ENCODE measurements at regions not wholly inside any gene's neighbourhood (a gene's known extent, or its start where the extent isn't known, plus 50 kb on each side); places are given as distances from the start of the nearest gene placed in this dataset.

GRCh38 chr5:84506625-84507024 is 121.9 kb upstream of the EDIL3 start:
- TF ChIP-seq, protein P1, sequence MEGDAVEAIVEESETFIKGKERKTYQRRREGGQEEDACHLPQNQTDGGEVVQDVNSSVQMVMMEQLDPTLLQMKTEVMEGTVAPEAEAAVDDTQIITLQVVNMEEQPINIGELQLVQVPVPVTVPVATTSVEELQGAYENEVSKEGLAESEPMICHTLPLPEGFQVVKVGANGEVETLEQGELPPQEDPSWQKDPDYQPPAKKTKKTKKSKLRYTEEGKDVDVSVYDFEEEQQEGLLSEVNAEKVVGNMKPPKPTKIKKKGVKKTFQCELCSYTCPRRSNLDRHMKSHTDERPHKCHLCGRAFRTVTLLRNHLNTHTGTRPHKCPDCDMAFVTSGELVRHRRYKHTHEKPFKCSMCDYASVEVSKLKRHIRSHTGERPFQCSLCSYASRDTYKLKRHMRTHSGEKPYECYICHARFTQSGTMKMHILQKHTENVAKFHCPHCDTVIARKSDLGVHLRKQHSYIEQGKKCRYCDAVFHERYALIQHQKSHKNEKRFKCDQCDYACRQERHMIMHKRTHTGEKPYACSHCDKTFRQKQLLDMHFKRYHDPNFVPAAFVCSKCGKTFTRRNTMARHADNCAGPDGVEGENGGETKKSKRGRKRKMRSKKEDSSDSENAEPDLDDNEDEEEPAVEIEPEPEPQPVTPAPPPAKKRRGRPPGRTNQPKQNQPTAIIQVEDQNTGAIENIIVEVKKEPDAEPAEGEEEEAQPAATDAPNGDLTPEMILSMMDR (IDR thresholded peaks at IDR 0.05): no peak
- no peak for TF ChIP-seq POLR2A (IDR thresholded peaks at IDR 0.05)

Data from heart left ventricle (tissue), 13 donors.